ENCODE measurements at regions not wholly inside any gene's neighbourhood (a gene's known extent, or its start where the extent isn't known, plus 50 kb on each side); places are given as distances from the start of the nearest gene placed in this dataset.

DNA sequence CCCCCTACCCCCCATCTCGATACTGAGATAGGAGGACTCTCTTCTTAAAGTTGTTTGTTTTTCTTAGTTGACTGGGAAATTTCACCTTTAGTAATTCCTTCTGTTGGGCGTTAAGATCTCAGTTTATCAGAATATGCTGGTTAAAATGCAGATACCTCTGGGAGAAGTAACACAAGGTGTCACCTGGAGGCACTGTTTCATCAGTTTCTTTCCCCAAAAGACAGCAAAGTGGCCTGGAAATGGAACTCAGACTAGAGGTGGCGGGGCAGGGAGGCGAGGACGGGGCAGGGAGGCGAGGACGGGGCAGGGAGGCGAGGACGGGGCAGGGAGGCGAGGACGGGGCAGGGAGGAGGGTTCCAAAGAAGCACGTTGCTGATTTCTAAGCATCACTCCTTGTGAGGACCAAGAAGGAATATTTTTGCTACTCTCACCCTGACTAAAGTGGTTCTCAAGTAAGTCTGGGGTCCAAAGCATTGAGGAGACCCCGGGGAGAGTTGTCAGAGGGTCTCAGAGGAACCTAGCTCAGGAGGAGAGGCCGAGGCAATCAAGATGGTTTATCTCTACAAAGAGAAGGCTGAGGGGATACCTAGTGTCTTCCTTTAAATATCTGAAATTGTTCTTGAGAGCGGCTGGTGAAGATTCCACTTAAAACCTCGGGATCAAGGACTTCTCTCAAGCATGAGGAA, 147.0 kb upstream of the B3GAT1 start:
- Histone ChIP-seq H4K20me1 (replicated peaks in 1 of 2; ENCODE audit: control insufficient read depth in 1 of 2, insufficient read depth in 2 of 2, low read length in 2 of 2) (no peaks in the 10 kb centered on the region), H3K56ac (replicated peaks; ENCODE audit: insufficient read length, low read depth, low read length) (no peak overlapping the region), H3K4me1 (replicated peaks in 1 of 4; ENCODE audit: control insufficient read depth in 3 of 4, insufficient read depth in 4 of 4, low read length in 3 of 4) (peaks cover 0 to 4% (median 1%) of the 10 kb centered on the region in 4 experiments; a peak in 4 of 7 replicates), H3K23me2 (ENCODE audit: low read depth, low read length) (no peaks in the 10 kb centered on the region), H2BK12ac (ENCODE audit: low read depth, low read length) (no peak overlapping the region), H2BK120ac (replicated peaks; ENCODE audit: low read depth, low read length) (no peak overlapping the region), H2BK5ac (ENCODE audit: low read depth, low read length) (no peak overlapping the region), H2AK5ac (ENCODE audit: low read depth, low read length) (no peak overlapping the region), H2AFZ (ENCODE audit: low read length) (no peak overlapping the region), H3K14ac (ENCODE audit: insufficient read length) (no peak overlapping the region), H3K4ac (replicated peaks; ENCODE audit: insufficient read length, low read depth, low read length) (no peak overlapping the region), H2BK20ac (ENCODE audit: low read length) (no peak overlapping the region), H4K8ac (ENCODE audit: extremely low read depth, insufficient read depth, low read length) (no peak overlapping the region), H3K23ac (ENCODE audit: insufficient read length) (no peak overlapping the region), H3K4me2 (ENCODE audit: insufficient read depth in 1 of 2, low read depth in 2 of 2, low read length in 2 of 2) (no peak overlapping the region), H3K36me3 (ENCODE audit: control insufficient read depth in 2 of 4, insufficient read depth in 4 of 4, low read length in 3 of 4) (no peaks in the 10 kb centered on the region), H3K4me3 (ENCODE audit: extremely low read depth in 1 of 4, insufficient read depth in 2 of 4, low read depth in 3 of 4, low read length in 4 of 4) (no peak overlapping the region), H3K9ac (replicated peaks in 1 of 4; ENCODE audit: extremely low read depth in 1 of 4, low read depth in 3 of 4, low read length in 3 of 4) (no peak overlapping the region), H3K18ac (ENCODE audit: extremely low read depth, low read length) (no peak overlapping the region), H4K91ac (replicated peaks; ENCODE audit: insufficient read length, low read length) (no peak overlapping the region), H3K79me2 (ENCODE audit: control insufficient read depth in 1 of 2, insufficient read depth in 2 of 2, low read length in 2 of 2) (no peaks in the 10 kb centered on the region), H3K27ac (ENCODE audit: low read depth, low read length) (no peak overlapping the region), H2BK15ac (ENCODE audit: low read length) (no peak overlapping the region), H3K9me3 (ENCODE audit: insufficient read depth in 2 of 2, low read depth in 1 of 2, low read length in 1 of 2) (no peaks in the 10 kb centered on the region), H3K79me1 (ENCODE audit: low read depth, low read length) (no peaks in the 10 kb centered on the region), H3K27me3 (replicated peaks in 1 of 4; ENCODE audit: control insufficient read depth in 3 of 4, extremely low read depth in 1 of 4, insufficient read depth in 3 of 4, low read length in 3 of 4) (no peaks in the 10 kb centered on the region), H4K5ac (ENCODE audit: insufficient read length, low read depth, low read length) (no peak overlapping the region)
- TF ChIP-seq, protein P1, sequence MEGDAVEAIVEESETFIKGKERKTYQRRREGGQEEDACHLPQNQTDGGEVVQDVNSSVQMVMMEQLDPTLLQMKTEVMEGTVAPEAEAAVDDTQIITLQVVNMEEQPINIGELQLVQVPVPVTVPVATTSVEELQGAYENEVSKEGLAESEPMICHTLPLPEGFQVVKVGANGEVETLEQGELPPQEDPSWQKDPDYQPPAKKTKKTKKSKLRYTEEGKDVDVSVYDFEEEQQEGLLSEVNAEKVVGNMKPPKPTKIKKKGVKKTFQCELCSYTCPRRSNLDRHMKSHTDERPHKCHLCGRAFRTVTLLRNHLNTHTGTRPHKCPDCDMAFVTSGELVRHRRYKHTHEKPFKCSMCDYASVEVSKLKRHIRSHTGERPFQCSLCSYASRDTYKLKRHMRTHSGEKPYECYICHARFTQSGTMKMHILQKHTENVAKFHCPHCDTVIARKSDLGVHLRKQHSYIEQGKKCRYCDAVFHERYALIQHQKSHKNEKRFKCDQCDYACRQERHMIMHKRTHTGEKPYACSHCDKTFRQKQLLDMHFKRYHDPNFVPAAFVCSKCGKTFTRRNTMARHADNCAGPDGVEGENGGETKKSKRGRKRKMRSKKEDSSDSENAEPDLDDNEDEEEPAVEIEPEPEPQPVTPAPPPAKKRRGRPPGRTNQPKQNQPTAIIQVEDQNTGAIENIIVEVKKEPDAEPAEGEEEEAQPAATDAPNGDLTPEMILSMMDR (IDR thresholded peaks at IDR 0.05; ENCODE audit: control extremely low read depth in 1 of 3, insufficient read depth in 1 of 3, low read depth in 1 of 3, low read length in 3 of 3), result peak in 2 of 3 experiments; percentile 34 to 36; a peak in 3 of 4 replicates
- TF ChIP-seq BACH1 (IDR thresholded peaks at IDR 0.05; ENCODE audit: low read length) (no peak), CHD1 (IDR thresholded peaks at IDR 0.05; ENCODE audit: low read depth, low read length) (no peak), RAD21 (IDR thresholded peaks at IDR 0.05 in 1 of 2, conservative IDR thresholded peaks at IDR 0.05 in 1 of 2; ENCODE audit: low read depth in 2 of 2, low read length in 2 of 2) (peak; percentile 62 to 68), ASH2L (IDR thresholded peaks at IDR 0.05; ENCODE audit: low read length) (no peak), SIN3A (conservative IDR thresholded peaks at IDR 0.05 in 1 of 2, IDR thresholded peaks at IDR 0.05 in 1 of 2; ENCODE audit: low read depth in 1 of 2, low read length in 2 of 2) (no peak), ZNF274 (IDR thresholded peaks at IDR 0.05; ENCODE audit: borderline replicate concordance, extremely low read depth, low read length) (no peak)
- CTCF ChIA-PET (ENCODE audit: partially characterized antibody), result interaction anchor here (1.0 to 1.4 kb wide), 7 partner anchors 10 to 381 kb away, joined by 3 to 5 read pairs (median 4); no protein-coding TSS in a partner anchor
- DNase-seq (ENCODE audit: low read depth in 1 of 2, low spot score in 2 of 2), result peak in 1 of 2 experiments; percentile 42
- 86% methylated on average over 10 of the region's 16 CpGs; no CpG with 5 or more reads in 1 of the 2 experiments for WGBS, 2 experiments (ENCODE audit: extremely low coverage in 1 of 2, insufficient coverage in 1 of 2, insufficient read length in 1 of 2, insufficient replicate concordance in 2 of 2, low coverage in 1 of 2, low lambda C conversion rate in 2 of 2, missing lambda C conversion rate in 1 of 2)
- no peak for FAIRE-seq
- POLR2A ChIA-PET (ENCODE audit: partially characterized antibody), result no interaction called here
